ENCODE measurements at regions not wholly inside any gene's neighbourhood (a gene's known extent, or its start where the extent isn't known, plus 50 kb on each side); places are given as distances from the start of the nearest gene placed in this dataset.

- TF ChIP-seq EZH2 (IDR thresholded peaks at IDR 0.05; ENCODE audit: insufficient read depth, poor library complexity, severe bottlenecking): no peak
- TF ChIP-seq EZH2phosphoT487 (IDR thresholded peaks at IDR 0.05; ENCODE audit: insufficient read depth, low read depth): no peak
Measured at GRCh38 chr2:240323601-240324291, 111.7 kb upstream of the GPC1 start.

Measured in GM23248 (cell line).